ENCODE measurements at regions not wholly inside any gene's neighbourhood (a gene's known extent, or its start where the extent isn't known, plus 50 kb on each side); places are given as distances from the start of the nearest gene placed in this dataset.

DNA sequence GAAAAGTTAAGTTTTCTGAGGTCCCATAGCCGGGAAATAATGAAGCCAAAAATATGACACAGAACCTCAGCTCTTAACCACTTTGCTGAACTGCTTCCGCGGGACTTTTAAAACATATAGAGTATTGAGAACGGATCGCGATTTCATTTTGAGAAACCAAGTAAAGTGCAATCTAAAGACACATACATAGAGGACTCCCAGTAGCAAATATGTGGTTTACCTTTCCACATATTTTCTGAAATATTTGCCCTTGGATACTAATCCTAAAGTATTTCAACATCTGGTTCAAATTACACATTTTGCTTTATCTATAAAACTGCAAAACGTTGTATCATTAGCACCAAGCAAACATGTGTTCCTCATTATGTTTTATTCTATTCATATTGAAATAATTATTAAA, 776.5 kb downstream of the ROBO2 start:
- TF ChIP-seq, protein P1, sequence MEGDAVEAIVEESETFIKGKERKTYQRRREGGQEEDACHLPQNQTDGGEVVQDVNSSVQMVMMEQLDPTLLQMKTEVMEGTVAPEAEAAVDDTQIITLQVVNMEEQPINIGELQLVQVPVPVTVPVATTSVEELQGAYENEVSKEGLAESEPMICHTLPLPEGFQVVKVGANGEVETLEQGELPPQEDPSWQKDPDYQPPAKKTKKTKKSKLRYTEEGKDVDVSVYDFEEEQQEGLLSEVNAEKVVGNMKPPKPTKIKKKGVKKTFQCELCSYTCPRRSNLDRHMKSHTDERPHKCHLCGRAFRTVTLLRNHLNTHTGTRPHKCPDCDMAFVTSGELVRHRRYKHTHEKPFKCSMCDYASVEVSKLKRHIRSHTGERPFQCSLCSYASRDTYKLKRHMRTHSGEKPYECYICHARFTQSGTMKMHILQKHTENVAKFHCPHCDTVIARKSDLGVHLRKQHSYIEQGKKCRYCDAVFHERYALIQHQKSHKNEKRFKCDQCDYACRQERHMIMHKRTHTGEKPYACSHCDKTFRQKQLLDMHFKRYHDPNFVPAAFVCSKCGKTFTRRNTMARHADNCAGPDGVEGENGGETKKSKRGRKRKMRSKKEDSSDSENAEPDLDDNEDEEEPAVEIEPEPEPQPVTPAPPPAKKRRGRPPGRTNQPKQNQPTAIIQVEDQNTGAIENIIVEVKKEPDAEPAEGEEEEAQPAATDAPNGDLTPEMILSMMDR (IDR thresholded peaks at IDR 0.05) = no peak
- TF ChIP-seq POLR2A (IDR thresholded peaks at IDR 0.05) = no peak

All from Peyer's patch (tissue), 4 donors.